ENCODE measurements at regions not wholly inside any gene's neighbourhood (a gene's known extent, or its start where the extent isn't known, plus 50 kb on each side); places are given as distances from the start of the nearest gene placed in this dataset.

DNA sequence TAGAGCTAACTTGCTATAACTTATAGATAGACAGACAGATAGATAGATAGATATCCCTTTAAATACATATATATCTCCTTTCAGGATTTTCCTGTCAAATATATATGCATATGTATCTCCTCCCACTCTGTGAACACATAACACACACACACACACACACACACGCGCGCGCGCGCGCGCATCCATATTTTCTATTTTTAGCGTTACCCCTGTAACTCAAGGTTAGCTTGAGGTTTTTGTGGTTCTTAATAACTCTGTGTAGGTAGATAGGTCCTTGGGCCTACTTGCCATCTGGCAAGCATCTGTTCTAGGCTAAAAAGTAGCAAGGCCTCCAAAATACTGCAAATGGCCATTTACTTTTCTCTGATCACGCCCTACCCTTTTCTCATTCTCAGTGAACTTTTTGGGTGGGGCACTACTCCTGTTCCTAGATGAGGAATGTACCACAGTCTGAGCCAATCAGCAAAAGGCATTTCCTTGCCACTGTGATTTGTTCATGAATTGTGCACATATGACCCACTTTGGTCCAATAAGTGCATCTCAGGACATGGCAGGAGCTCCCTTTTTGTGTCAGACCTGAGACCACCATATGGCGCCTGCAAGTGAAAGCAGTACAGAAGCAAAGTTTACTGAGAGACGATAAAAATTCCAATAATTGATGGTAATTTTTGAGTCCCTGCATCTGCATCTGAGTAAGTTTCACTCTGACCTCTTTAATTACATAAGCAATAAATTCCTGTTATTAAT lies 740.5 kb upstream of the API5 start:
- no peak for DNase-seq (ENCODE audit: extremely low spot score, unreplicated experiment)
- H3K27me3 Mint-ChIP-seq, result no peaks in the 10 kb centered on the region
- H3K4me1 Mint-ChIP-seq (ENCODE audit: unreplicated experiment), result no peaks in the 10 kb centered on the region
- H3K9me3 Mint-ChIP-seq, result no peaks in the 10 kb centered on the region
- H3K4me3 Mint-ChIP-seq, result no peak overlapping the region
- H3K36me3 Mint-ChIP-seq, result no peaks in the 10 kb centered on the region
- no peak for TF ChIP-seq CTCF (conservative IDR thresholded peaks at IDR 0.05)
- no peak overlapping the region for H3K27ac Mint-ChIP-seq

GRCh38 chr11:42571878-42572610 lies 739.8 kb upstream of the API5 start:
- Mint-ChIP-seq H3K4me1 (ENCODE audit: unreplicated experiment) (no peaks in the 10 kb centered on the region), H3K27me3 (no peaks in the 10 kb centered on the region), H3K9me3 (no peaks in the 10 kb centered on the region), H3K36me3 (no peaks in the 10 kb centered on the region), H3K4me3 (no peak overlapping the region), H3K27ac (no peak overlapping the region)
- TF ChIP-seq CTCF (conservative IDR thresholded peaks at IDR 0.05), result no peak
- DNase-seq (ENCODE audit: extremely low spot score, unreplicated experiment), result no peak

- TF ChIP-seq CTCF (conservative IDR thresholded peaks at IDR 0.05), result no peak
- Mint-ChIP-seq H3K4me1 (ENCODE audit: unreplicated experiment) (no peaks in the 10 kb centered on the region), H3K27me3 (no peaks in the 10 kb centered on the region), H3K4me3 (no peak overlapping the region), H3K9me3 (no peaks in the 10 kb centered on the region), H3K36me3 (no peaks in the 10 kb centered on the region), H3K27ac (no peak overlapping the region)
- DNase-seq (ENCODE audit: extremely low spot score, unreplicated experiment), result no peak
These were observed 735.5 kb upstream of the API5 start for GRCh38 chr11:42576318-42576717.

DNA sequence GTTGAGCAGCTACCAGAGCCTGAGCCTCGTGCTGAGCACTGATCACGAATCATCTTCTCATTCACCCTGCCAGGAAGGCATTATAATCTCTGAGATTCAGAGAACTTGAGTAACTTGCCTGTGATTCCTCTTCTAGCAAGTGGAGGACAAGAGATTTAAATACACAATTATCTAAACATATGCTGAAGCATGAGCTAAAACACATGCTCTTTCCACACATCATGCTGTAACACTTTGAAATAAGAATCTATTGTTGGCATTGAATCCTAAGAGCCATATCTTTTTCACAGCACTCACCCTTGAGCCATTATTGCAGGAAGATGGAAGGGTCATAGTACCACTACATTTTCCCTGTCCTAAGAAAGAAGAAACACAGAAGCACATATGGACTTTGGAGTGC lies 722.5 kb upstream of the API5 start:
- Mint-ChIP-seq H3K27me3 (no peaks in the 10 kb centered on the region), H3K4me1 (ENCODE audit: unreplicated experiment) (no peaks in the 10 kb centered on the region), H3K4me3 (no peak overlapping the region), H3K36me3 (no peaks in the 10 kb centered on the region), H3K9me3 (no peaks in the 10 kb centered on the region), H3K27ac (no peak overlapping the region)
- TF ChIP-seq CTCF (conservative IDR thresholded peaks at IDR 0.05), result no peak
- no peak for DNase-seq (ENCODE audit: extremely low spot score, unreplicated experiment)

GRCh38 chr11:42591841-42592240 lies 720.0 kb upstream of the API5 start:
- Mint-ChIP-seq H3K36me3 (no peaks in the 10 kb centered on the region), H3K4me3 (no peak overlapping the region), H3K27me3 (no peaks in the 10 kb centered on the region), H3K27ac (no peak overlapping the region), H3K9me3 (no peaks in the 10 kb centered on the region), H3K4me1 (ENCODE audit: unreplicated experiment) (no peaks in the 10 kb centered on the region)
- DNase-seq (ENCODE audit: extremely low spot score, unreplicated experiment), result no peak
- no peak for TF ChIP-seq CTCF (conservative IDR thresholded peaks at IDR 0.05)
